Mesodermal cell (in vitro differentiated cells): ENCODE measurements at regions not wholly inside any gene's neighbourhood (a gene's known extent, or its start where the extent isn't known, plus 50 kb on each side); places are given as distances from the start of the nearest gene placed in this dataset.

Experiments used
- H3K27ac ChIP-seq: 2 replicates; pipeline ENCODE4 v1.7.0; 2013; ENCODE audit warnings: mild to moderate bottlenecking, low read depth, low read length, moderate library complexity; ENCODE audit not compliant: severe bottlenecking
- H3K36me3 ChIP-seq: 2 replicates; pipeline ENCODE4 v1.7.1; 2013; ENCODE audit warnings: mild to moderate bottlenecking, low read length, moderate library complexity; ENCODE audit not compliant: control insufficient read depth, insufficient read depth
- H3K4me1 ChIP-seq: one replicate; pipeline ENCODE4 v1.7.1; 2013; ENCODE audit warnings: mild to moderate bottlenecking, low read length; ENCODE audit not compliant: insufficient read depth, control insufficient read depth, poor library complexity, severe bottlenecking
- H3K4me3 ChIP-seq: 2 replicates; pipeline ENCODE4 v1.7.0; 2013; ENCODE audit warnings: low read length, control low read depth, mild to moderate bottlenecking; ENCODE audit not compliant: insufficient read depth, poor library complexity, severe bottlenecking; ENCODE audit errors: extremely low read depth
- H3K9me3 ChIP-seq: 2 replicates; pipeline ENCODE4 v1.7.1; 2013; ENCODE audit warnings: mild to moderate bottlenecking, low read length, moderate library complexity; ENCODE audit not compliant: control insufficient read depth
- WGBS, 2 experiments: methylation state at CpG; one replicate each; pipeline ENCODE4 v1.1.5; 2013; ENCODE audit warnings: missing lambda C conversion rate in 2 of 2; ENCODE audit not compliant: insufficient coverage in 2 of 2; 5-methylcytosine and 5-hydroxymethylcytosine counted together

- WGBS, 2 experiments: 100% methylated on average over 1 of the region's 3 CpGs
- Histone ChIP-seq H3K4me3 (no peak overlapping the region), H3K27ac (no peak overlapping the region)
Measured at GRCh38 chr2:12968399-12968798, 251.7 kb downstream of the TRIB2 start.

GRCh38 chr2:12970861-12971260 is 254.1 kb downstream of the TRIB2 start:
- 83 to 89% methylated on average over 1 to 2 of the region's 4 CpGs for WGBS, 2 experiments
- H3K27ac ChIP-seq: no peak overlapping the region
- no peak overlapping the region for H3K4me3 ChIP-seq
- peaks cover 3% of the 10 kb centered on the region for H3K9me3 ChIP-seq
- H3K4me1 ChIP-seq: no peaks in the 10 kb centered on the region
- H3K36me3 ChIP-seq: no peaks in the 10 kb centered on the region

More at GRCh38 chr2:12968399-12968798, 251.7 kb downstream of the TRIB2 start:
- Histone ChIP-seq H3K4me1 (no peaks in the 10 kb centered on the region), H3K9me3 (peaks cover 3% of the 10 kb centered on the region), H3K36me3 (no peaks in the 10 kb centered on the region)

GRCh38 chr2:12971581-12972365 is 255.0 kb downstream of the TRIB2 start:
- no peak overlapping the region for H3K27ac ChIP-seq
- H3K9me3 ChIP-seq: peaks cover 3% of the 10 kb centered on the region
- no peaks in the 10 kb centered on the region for H3K4me1 ChIP-seq
- H3K36me3 ChIP-seq: no peaks in the 10 kb centered on the region
- H3K4me3 ChIP-seq: no peak overlapping the region
- 92 to 93% methylated on average over 3 of the region's 4 CpGs for WGBS, 2 experiments

DNA sequence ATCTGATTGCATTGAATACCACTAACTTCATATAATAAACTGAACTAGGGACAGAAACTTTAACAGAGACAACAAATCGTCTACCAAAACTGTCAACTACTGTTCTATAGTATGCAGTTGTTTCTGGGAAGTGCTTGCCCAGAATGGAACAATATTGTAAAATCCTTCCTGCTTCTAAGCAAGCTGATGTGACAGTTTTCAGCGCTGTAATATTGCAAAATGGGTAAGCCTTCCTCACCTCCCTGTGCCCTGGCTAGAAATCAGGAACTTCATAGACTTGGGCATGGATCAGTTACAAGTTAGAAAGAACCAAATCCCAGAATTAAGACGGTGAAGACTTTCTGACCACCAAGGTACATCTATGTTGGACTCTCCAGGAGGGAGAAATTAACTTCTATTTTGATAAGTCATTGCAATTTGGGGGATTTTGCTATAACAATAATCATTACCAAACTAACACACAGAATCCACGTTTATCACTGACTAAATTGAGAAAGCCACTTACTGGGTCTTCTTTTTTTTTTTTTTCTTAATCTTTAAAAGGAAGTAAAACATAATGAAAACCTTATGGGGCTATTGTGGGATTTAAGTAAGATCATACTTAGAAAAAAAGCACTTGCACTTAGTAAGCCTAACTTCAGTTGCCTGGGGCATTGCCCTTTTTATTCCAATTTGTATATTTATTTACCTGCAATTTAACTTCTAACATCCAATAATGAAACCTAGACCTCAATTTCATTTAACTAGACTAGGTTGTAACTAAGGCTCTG is 261.5 kb downstream of the TRIB2 start:
- H3K4me1 ChIP-seq: no peaks in the 10 kb centered on the region
- H3K36me3 ChIP-seq: no peaks in the 10 kb centered on the region
- 13% methylated on average over 1 of the region's 4 CpGs; no CpG with 5 or more reads in 1 of the 2 experiments for WGBS, 2 experiments
- no peak overlapping the region for H3K27ac ChIP-seq
- H3K9me3 ChIP-seq: no peaks in the 10 kb centered on the region
- H3K4me3 ChIP-seq: no peak overlapping the region

GRCh38 chr2:12979066-12979465 is 262.3 kb downstream of the TRIB2 start:
- Histone ChIP-seq H3K4me1 (no peaks in the 10 kb centered on the region), H3K36me3 (no peaks in the 10 kb centered on the region), H3K27ac (no peak overlapping the region), H3K4me3 (no peak overlapping the region), H3K9me3 (no peaks in the 10 kb centered on the region)
- WGBS, 2 experiments: 91 to 93% methylated on average over 2 to 3 of the region's 3 CpGs

GRCh38 chr2:12980817-12981216 is 264.1 kb downstream of the TRIB2 start:
- H3K4me3 ChIP-seq: no peak overlapping the region
- H3K4me1 ChIP-seq: no peaks in the 10 kb centered on the region
- 70 to 76% methylated on average over 2 to 3 of the region's 4 CpGs for WGBS, 2 experiments
- H3K9me3 ChIP-seq: no peaks in the 10 kb centered on the region
- H3K36me3 ChIP-seq: no peaks in the 10 kb centered on the region
- no peak overlapping the region for H3K27ac ChIP-seq

DNA sequence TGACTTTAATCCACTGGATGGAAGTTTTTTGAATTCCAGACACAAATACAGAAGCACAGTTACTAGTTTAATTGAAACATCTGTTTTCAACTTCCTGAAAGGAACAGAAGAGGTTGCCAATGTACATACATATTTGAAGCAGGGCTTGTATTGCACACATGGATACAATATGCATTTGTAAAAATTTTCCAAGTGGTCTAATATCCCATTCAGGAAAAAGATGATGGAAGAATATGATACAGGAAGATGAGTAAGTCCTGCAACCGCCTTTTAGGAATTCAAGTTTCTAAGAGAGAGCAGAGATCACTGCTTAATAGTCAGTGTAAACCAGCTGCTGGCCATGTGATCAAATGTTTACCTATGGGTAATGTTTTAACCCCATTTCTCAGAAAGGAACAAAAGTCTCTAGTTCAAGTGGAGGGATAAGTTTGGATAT is 265.4 kb downstream of the TRIB2 start:
- WGBS, 2 experiments: 83 to 90% methylated on average over 1 of the region's 1 CpG
- Histone ChIP-seq H3K9me3 (no peaks in the 10 kb centered on the region), H3K27ac (no peak overlapping the region), H3K4me1 (no peaks in the 10 kb centered on the region), H3K4me3 (no peak overlapping the region), H3K36me3 (no peaks in the 10 kb centered on the region)

- Histone ChIP-seq H3K4me1 (no peaks in the 10 kb centered on the region), H3K36me3 (no peaks in the 10 kb centered on the region), H3K9me3 (peaks cover 2% of the 10 kb centered on the region), H3K27ac (no peak overlapping the region), H3K4me3 (no peak overlapping the region)
Measured at GRCh38 chr2:12987246-12987645, 270.5 kb downstream of the TRIB2 start.

- WGBS, 2 experiments: 100% methylated on average over 1 of the region's 2 CpGs
Measured at GRCh38 chr2:12988279-12988678, 271.5 kb downstream of the TRIB2 start.

GRCh38 chr2:12990523-12990922 is 273.8 kb downstream of the TRIB2 start:
- WGBS, 2 experiments: no CpG with 5 or more reads among the region's 1 CpG

More at GRCh38 chr2:12988279-12988678, 271.5 kb downstream of the TRIB2 start:
- no peak overlapping the region for H3K27ac ChIP-seq
- H3K4me1 ChIP-seq: no peaks in the 10 kb centered on the region
- H3K9me3 ChIP-seq: peaks cover 3% of the 10 kb centered on the region
- no peaks in the 10 kb centered on the region for H3K36me3 ChIP-seq
- H3K4me3 ChIP-seq: no peak overlapping the region

DNA sequence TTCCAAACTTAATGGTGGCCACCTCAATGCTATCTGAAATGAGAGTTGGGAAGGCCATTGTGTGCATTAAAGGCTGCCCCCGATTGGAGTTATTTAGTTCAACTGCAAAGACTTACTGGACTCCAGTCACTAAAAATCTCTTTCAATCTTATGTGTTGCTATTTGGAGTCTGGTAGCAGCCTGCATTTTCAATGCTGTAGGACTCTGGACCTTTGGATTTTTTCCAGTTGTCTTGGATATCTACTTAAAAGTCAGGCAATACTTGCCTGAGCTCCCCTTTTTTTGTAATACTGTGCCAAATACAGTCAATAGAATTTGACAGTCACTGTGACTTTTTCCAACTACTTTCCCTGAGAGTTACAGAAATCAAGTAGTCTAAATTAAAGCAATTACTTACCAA is 281.9 kb downstream of the TRIB2 start:
- H3K4me1 ChIP-seq: no peaks in the 10 kb centered on the region
- no CpG with 5 or more reads among the region's 1 CpG for WGBS, 2 experiments
- no peak overlapping the region for H3K27ac ChIP-seq
- H3K4me3 ChIP-seq: no peak overlapping the region
- no peaks in the 10 kb centered on the region for H3K36me3 ChIP-seq
- no peaks in the 10 kb centered on the region for H3K9me3 ChIP-seq

More at GRCh38 chr2:12990523-12990922, 273.8 kb downstream of the TRIB2 start:
- H3K9me3 ChIP-seq: peaks cover 3% of the 10 kb centered on the region
- H3K4me3 ChIP-seq: no peak overlapping the region
- no peaks in the 10 kb centered on the region for H3K4me1 ChIP-seq
- no peaks in the 10 kb centered on the region for H3K36me3 ChIP-seq
- H3K27ac ChIP-seq: no peak overlapping the region
